Thoracic aorta (tissue), 2 donors: ENCODE measurements at regions not wholly inside any gene's neighbourhood (a gene's known extent, or its start where the extent isn't known, plus 50 kb on each side); places are given as distances from the start of the nearest gene placed in this dataset.

ENCODE experiments used
- ATAC-seq: fragments of 150-250 bp; one replicate; pipeline ENCODE4 v1.8.0; 2017; ENCODE audit warnings: low read depth; ENCODE audit not compliant: insufficient number of reproducible peaks, low FRiP score
- DNase-seq: peaks from one replicate; pipeline ENCODE4 v3.0.0-alpha.2; 2020; ENCODE audit warnings: low spot score
- H3K27ac ChIP-seq, 2 donors: fragments of 200-600 bp; sonication (generic); 1 replicate in 1 of 2; 2 replicates in 1 of 2; pipeline ENCODE4 v1.5.1; 2016; ENCODE audit warnings: mild to moderate bottlenecking in 2 of 2, moderate library complexity in 2 of 2
- H3K27me3 ChIP-seq: fragments of 200-600 bp; sonication (generic); replicated peaks from 2 replicates; pipeline ENCODE4 v1.6.0; 2016; ENCODE audit warnings: mild to moderate bottlenecking; ENCODE audit not compliant: insufficient read depth
- H3K36me3 ChIP-seq: fragments of 200-600 bp; sonication (generic); one replicate; pipeline ENCODE4 v1.5.1; 2016
- H3K4me1 ChIP-seq, 2 donors: fragments of 200-600 bp; sonication (generic); 1 replicate in 1 of 2; 2 replicates in 1 of 2; pipeline versions ENCODE4 v1.5.1 to v1.6.0; 2016; ENCODE audit warnings: low read depth in 2 of 2, mild to moderate bottlenecking in 1 of 2; ENCODE audit not compliant: control insufficient read depth in 1 of 2
- H3K4me3 ChIP-seq: fragments of 200-600 bp; sonication (generic); 2 replicates; pipeline ENCODE4 v1.5.1; 2016; ENCODE audit warnings: mild to moderate bottlenecking
- H3K9me3 ChIP-seq: fragments of 200-600 bp; sonication (generic); 2 replicates; pipeline ENCODE4 v1.5.1; 2016
- CTCF ChIP-seq: fragments of 200-600 bp; sonication (generic); IDR thresholded peaks from one replicate; pipeline ENCODE4 v1.5.1; 2019; ENCODE audit warnings: antibody characterized with exemption

GRCh38 chr10:130915065-130915464 lies 396.5 kb downstream of the TCERG1L start:
- Histone ChIP-seq H3K4me3 (no peak overlapping the region), H3K27ac (no peak overlapping the region), H3K9me3 (no peaks in the 10 kb centered on the region), H3K36me3 (no peaks in the 10 kb centered on the region), H3K4me1 (no peaks in the 10 kb centered on the region), H3K27me3 (no peaks in the 10 kb centered on the region)
- no peak for ATAC-seq
- DNase-seq, result no peak
- TF ChIP-seq CTCF, result no peak

GRCh38 chr10:130921461-130921860 lies 390.1 kb downstream of the TCERG1L start:
- Histone ChIP-seq H3K4me3 (no peak overlapping the region), H3K27ac (no peak overlapping the region), H3K4me1 (no peaks in the 10 kb centered on the region), H3K27me3 (no peaks in the 10 kb centered on the region), H3K36me3 (no peaks in the 10 kb centered on the region), H3K9me3 (no peaks in the 10 kb centered on the region)
- no peak for ATAC-seq
- DNase-seq, result no peak
- TF ChIP-seq CTCF, result no peak

DNA sequence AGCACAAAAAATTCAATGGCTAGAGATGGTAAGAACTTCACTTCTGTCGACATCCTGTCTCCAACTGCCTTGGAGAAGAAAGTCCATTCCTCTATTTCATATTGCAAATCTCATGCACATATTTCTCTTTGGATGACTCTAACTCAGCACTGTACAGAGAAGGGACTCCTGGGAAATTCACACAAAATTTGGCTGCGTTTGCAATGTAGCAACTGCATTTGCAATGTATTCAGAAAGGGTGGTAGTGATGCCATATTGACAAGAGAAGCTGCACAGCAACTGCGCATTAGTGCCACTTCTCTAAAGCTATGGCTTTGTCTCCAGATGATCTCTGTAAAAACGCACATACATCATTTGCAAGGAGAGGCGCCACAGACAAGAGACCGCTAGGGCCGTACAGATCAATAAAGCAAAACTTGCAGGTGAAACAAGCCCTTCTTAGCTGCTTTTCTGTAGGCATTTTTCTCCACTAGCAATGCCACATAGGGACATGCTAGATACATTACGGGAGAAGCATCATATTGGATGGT lies 389.5 kb downstream of the TCERG1L start:
- Histone ChIP-seq H3K9me3 (no peaks in the 10 kb centered on the region), H3K27me3 (no peaks in the 10 kb centered on the region), H3K4me1 (no peaks in the 10 kb centered on the region), H3K27ac (no peak overlapping the region), H3K4me3 (no peak overlapping the region), H3K36me3 (no peaks in the 10 kb centered on the region)
- ATAC-seq (no peak), DNase-seq (no peak)
- no peak for TF ChIP-seq CTCF

- Histone ChIP-seq H3K27me3 (no peaks in the 10 kb centered on the region), H3K27ac (no peak overlapping the region), H3K4me3 (no peak overlapping the region), H3K4me1 (no peaks in the 10 kb centered on the region), H3K36me3 (no peaks in the 10 kb centered on the region), H3K9me3 (no peaks in the 10 kb centered on the region)
- ATAC-seq (no peak), DNase-seq (no peak)
- TF ChIP-seq CTCF, result no peak
Measured at GRCh38 chr10:130923596-130923995, 387.9 kb downstream of the TCERG1L start.

GRCh38 chr10:130924138-130924819 lies 387.2 kb downstream of the TCERG1L start:
- ATAC-seq, result no peak
- no peak for TF ChIP-seq CTCF

More at GRCh38 chr10:130924138-130924819, 387.2 kb downstream of the TCERG1L start:
- Histone ChIP-seq H3K4me1 (no peaks in the 10 kb centered on the region), H3K27me3 (no peaks in the 10 kb centered on the region), H3K36me3 (no peaks in the 10 kb centered on the region), H3K4me3 (no peak overlapping the region), H3K9me3 (no peaks in the 10 kb centered on the region), H3K27ac (no peak overlapping the region)
- no peak for DNase-seq
